NCI-H187 treated with DMSO at 0.1 percent for 48 hours (cell line): ENCODE measurements at regions not wholly inside any gene's neighbourhood (a gene's known extent, or its start where the extent isn't known, plus 50 kb on each side); places are given as distances from the start of the nearest gene placed in this dataset.
"Not testable (repeated sequence)": the region's sequence is repeated elsewhere in the genome, so short reads cannot be mapped to it uniquely, and the experiment has no call there.

Experiments used
- DNase-seq: peaks from one replicate; lab custom pipeline; 2025; lab: John Stamatoyannopoulos, UW

DNA sequence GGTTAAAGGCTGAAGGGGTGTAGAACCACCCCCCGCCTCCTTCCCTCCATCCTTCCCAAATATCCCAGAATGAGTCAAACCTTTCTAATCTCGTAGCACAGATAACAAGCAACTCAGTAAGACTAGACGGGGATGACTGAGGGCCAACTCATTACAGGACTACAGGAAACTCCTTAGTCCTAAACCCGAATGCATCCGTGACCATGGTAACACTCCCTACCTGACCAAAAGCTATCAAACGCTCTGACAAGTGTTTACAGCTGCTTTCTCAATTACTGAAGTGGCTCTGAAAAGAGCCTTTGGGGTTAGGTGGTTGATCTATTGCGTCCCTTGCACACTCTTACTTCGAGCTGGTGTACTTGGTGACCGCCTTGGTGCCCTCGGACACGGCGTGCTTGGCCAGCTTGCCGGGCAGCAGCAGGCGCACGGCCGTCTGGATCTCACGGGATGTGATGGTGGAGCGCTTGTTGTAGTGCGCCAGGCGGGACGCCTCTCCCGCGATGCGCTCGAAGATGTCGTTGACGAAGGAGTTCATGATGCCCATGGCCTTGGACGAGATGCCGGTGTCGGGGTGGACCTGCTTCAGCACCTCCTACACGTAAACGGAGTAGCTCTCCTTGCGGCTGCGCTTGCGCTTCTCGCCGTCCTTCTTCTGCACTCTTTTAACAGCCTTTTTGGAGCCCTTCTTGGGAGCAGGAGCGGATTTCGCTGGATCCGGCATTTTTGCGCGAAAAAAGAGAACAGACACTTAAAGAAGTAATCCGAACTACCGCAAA, 67.4 kb downstream of the FAM72B start:
- not testable (repeated sequence) for DNase-seq

- DNase-seq = not testable (repeated sequence)
Measured at GRCh38 chr1:121117298-121117611, 66.9 kb downstream of the FAM72B start.

DNA sequence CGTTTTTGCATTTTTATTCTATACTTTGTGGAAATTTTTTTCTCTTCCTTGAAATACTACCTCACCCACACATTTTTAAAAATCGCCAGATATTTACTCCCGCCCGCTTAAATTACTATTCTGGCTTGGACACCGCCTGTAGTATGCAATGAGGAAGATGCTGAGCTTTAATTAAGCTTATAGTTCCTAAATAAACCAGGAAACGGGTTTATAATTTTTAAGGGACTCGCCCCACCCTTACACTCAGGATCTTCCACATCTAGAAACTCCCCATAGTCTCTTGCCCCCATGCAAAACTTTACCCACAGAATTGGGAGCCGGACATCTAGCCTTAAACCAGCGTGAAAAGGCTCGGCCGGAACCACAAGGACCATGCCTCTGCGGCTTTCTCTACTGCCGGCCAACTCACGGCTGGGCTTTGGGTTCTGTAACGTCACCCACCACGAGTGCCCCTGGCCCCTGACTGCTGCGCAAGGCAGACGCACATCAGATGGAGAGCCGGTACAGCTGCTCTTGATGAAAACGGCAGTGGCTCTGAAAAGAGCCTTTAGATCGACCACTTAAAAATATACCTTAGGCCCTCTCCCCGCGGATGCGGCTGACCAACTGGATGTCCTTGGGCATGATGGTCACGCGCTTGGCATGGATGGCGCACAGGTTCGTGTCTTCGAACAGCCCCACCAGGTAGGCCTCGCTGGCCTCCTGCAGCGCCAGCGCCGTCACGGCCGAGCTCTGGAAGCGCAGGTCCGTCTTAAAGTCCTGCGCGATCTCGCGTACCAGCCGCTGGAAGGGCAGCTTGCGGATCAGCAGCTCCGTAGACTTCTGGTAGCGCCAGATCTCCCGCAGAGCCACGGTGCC, 66.3 kb downstream of the FAM72B start:
- not testable (repeated sequence) for DNase-seq
